Body of pancreas (tissue), 4 donors: ENCODE measurements at regions not wholly inside any gene's neighbourhood (a gene's known extent, or its start where the extent isn't known, plus 50 kb on each side); places are given as distances from the start of the nearest gene placed in this dataset.

Experiments used
- CTCF ChIP-seq, 7 experiments: fragments of 450-650 bp in 4 of 7; fragments of 200-600 bp in 3 of 7; sonication (generic) in 3 of 7; IDR thresholded peaks; one replicate each; pipeline ENCODE4 v1.5.1; 2016 to 2019; ENCODE audit warnings: antibody characterized with exemption in 7 of 7
- POLR2A ChIP-seq, 3 donors: fragments of 450-650 bp; IDR thresholded peaks; one replicate each; pipeline ENCODE4 v1.6.1; 2016; ENCODE audit warnings: antibody characterized with exemption in 3 of 3, mild to moderate bottlenecking in 2 of 3

GRCh38 chr12:46131732-46132469 lies 136.9 kb downstream of the SLC38A1 start:
- TF ChIP-seq POLR2A (IDR thresholded peaks at IDR 0.05) (no peak), CTCF (IDR thresholded peaks at IDR 0.05) (peak in 1 of 7 experiments; percentile 6)
